VCaP (cell line): ENCODE measurements at regions not wholly inside any gene's neighbourhood (a gene's known extent, or its start where the extent isn't known, plus 50 kb on each side); places are given as distances from the start of the nearest gene placed in this dataset.

Experiments
- H3K27ac ChIP-seq: fragments of 450-650 bp; 2 replicates; pipeline ENCODE4 v1.5.1; 2017
- TF ChIP-seq, protein P1 (sequence below): fragments of 450-650 bp; conservative IDR thresholded peaks from 2 replicates; pipeline ENCODE4 v1.5.1; 2017; ENCODE audit warnings: mild to moderate bottlenecking, moderate library complexity

DNA sequence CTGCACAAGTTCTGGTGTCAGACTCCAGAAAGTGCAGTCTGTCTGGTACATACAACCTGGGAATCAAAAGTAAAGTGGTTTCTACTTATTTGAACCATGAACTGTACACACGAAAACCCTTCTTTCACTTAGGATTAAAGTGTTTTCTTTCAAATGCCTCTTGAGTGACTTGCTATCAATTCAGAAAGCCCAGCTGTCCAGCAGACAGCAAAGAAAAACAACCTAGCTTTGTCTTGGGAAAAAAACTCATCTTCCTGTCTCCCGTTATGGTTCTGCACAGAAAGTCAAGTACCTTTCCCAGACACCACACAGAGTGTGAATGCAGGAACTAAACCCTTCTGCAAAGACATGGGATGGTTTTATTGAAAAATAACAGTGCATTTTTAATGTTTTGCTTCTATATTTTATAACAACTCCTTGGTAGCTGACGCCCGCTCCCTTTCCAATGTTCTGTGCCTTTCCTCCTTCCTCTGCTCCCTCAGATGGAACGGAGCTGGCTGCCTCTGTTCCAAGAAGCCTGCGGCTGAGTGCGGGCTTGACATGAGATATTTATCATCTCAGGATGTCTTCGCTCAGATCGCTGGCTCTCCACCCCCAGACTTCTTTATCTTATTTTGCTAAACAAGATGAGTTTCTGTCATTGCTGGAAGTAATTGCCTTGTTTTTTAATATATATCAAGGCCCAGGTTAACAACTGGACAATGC lies 322.3 kb upstream of the B3GAT1 start:
- TF ChIP-seq, protein P1, sequence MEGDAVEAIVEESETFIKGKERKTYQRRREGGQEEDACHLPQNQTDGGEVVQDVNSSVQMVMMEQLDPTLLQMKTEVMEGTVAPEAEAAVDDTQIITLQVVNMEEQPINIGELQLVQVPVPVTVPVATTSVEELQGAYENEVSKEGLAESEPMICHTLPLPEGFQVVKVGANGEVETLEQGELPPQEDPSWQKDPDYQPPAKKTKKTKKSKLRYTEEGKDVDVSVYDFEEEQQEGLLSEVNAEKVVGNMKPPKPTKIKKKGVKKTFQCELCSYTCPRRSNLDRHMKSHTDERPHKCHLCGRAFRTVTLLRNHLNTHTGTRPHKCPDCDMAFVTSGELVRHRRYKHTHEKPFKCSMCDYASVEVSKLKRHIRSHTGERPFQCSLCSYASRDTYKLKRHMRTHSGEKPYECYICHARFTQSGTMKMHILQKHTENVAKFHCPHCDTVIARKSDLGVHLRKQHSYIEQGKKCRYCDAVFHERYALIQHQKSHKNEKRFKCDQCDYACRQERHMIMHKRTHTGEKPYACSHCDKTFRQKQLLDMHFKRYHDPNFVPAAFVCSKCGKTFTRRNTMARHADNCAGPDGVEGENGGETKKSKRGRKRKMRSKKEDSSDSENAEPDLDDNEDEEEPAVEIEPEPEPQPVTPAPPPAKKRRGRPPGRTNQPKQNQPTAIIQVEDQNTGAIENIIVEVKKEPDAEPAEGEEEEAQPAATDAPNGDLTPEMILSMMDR = no peak

DNA sequence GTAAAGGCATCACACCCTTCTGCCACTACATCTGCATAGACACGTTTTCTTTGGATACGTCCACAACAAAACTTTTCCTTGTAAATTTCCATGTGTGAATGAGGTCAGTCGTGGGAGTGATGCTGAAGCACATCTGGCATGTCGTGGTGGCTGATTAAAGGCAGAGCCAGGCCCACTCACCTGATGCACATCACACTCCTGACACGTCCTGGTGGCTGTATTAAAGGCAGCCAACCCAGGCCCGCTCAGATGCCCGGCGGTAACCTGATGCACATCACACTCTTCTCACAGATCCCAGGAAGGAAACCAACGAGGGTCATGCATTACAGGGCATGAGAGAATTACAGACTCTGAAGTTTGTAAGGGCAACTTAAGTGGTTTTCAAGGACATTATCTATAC lies 321.6 kb upstream of the B3GAT1 start:
- no peak overlapping the region for H3K27ac ChIP-seq
- TF ChIP-seq, protein P1 = no peak

More for the DNA sequence above, 322.3 kb upstream of the B3GAT1 start:
- H3K27ac ChIP-seq = 0 out of 2 replicates have a peak overlapping the region, but pooled peaks have one; percentile 21

DNA sequence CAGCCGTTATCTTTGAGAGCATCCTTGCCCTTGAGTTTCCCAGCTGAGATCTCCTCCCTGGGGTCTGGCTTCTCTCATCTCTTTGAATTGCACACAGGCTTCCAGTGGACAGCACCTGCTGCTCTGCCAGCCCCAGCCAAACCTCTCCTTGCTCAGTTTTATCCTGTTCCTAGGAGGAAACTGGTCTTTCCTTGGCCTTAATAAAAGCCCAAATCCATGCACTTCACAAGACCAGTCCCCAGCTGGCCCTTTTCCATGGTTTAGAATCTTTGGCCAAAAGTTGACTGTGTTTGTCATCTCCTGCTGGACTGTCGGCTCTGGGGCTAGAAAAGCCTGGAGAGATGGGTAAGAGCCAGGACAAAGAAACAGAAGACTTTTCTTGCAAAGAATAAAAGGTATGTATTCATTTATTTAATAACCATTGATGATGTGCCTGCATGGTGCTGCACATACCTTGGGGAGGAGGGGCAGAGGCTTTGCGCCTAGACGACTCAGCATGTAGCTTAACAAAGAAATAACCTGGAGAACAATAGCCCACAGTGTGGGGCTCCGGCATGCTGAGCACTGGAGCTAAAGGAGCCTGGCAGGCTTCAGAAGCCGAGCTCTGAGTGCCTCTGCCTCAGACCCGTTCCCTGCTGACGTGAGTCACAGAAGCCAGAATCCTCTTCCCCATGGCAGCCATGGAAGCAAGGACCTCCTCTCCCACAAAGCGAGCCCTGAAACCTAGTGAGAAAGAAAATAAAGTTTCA lies 319.3 kb upstream of the B3GAT1 start:
- TF ChIP-seq, protein P1 = no peak
- no peak overlapping the region for H3K27ac ChIP-seq

DNA sequence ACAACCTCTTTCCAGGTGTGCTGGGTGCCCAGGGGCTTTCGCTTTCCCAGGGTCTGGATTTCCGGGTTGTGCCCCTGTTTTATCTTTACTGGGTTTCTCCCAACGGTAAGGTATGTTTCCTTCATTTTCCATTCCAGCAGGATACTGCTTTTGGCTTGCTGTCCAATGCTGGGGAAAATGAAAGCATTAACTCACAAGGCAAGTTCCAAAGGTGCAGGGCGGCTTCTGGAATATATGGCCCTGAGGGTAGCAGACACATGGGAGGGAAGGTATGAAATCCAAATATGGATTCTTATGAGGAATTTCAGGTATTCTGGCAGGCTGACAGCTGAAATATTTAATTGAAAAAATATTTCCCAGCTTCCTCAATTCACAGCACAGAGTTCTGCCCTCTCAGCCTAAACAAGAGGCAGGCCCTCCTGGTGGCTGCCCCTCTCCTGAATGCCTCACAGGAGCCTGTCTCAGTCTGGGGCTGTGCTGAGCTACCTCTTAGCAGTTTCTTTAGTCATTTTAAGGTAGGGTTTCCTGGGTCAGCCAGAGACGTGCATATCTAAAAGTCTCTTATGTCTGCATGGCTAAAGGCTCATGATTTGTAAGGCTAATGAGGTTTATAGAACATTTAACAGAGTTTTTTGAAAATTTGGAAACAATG lies 318.6 kb upstream of the B3GAT1 start:
- TF ChIP-seq, protein P1 = no peak
- peak overlapping the region; percentile 31; the same call in 1 of the 2 replicates for H3K27ac ChIP-seq

DNA sequence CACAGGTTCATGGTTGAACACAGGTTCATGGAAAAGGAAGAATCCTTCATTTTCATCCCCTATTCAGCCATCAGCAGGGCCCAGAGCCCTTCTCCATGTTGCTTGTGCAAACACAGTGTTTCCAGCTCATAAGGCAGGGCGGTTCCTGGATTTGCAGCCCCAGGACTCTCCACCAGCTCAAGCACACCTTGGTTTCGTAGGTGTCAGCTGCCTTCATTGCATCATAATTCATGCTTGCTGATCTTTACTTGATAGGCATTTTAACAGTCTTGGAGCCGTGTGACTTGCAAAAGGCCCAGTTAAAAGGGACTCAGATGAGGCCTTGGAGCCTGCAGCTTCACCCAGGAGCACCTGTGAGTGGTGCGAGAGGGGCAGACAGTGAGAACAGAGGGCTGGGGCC lies 318.1 kb upstream of the B3GAT1 start:
- TF ChIP-seq, protein P1 = no peak
- peak overlapping the region; percentile 31; the same call in 1 of the 2 replicates for H3K27ac ChIP-seq

DNA sequence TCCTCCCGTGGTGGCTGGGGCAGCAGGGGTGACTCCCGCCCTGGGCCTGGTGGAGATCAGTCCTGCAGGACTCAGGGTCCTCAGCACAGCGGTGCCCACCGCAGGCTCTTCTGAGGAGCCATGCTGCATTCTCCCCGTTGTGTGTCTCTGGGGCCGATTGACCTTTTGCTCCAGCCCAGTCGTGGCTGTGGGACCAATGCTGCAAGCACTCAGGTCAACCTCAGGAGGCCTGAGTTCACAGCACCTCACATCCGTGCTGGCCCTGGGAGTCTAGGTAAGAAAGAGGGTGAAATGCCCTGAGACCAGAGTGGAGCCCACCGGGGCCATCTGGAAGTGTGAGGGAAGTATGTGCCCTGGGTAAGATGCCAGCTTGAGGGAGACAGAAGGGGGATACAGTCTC lies 316.1 kb upstream of the B3GAT1 start:
- H3K27ac ChIP-seq = no peak overlapping the region
- TF ChIP-seq, protein P1 = no peak

DNA sequence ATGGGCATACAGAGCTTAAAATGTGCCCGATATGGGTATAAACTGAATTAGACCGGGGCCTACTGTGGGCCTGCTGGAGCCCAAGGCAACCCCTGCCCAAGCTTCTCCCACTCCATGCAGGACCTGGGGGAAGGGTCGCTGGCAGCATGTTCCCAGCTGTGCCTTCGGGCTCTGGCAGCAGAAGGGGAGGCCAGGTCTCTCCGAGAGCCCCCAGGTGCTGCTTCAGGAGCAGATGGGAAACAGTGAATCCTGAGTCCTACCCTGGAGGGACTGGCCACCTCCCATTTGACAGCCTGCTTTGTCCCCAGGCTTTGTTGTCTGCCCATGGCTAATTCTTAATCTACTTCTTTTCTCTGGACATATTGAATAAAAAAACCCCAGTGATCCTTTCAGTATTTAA lies 315.6 kb upstream of the B3GAT1 start:
- TF ChIP-seq, protein P1 = no peak
- no peak overlapping the region for H3K27ac ChIP-seq
